ENCODE measurements at regions not wholly inside any gene's neighbourhood (a gene's known extent, or its start where the extent isn't known, plus 50 kb on each side); places are given as distances from the start of the nearest gene placed in this dataset.

- TF ChIP-seq CTCF (IDR thresholded peaks at IDR 0.05) (no peak), POLR2A (IDR thresholded peaks at IDR 0.05; ENCODE audit: low read depth) (no peak), POLR2AphosphoS5 (IDR thresholded peaks at IDR 0.05) (no peak), EP300 (IDR thresholded peaks at IDR 0.05) (no peak)
- WGBS, result 91% methylated on average over 5 of the region's 5 CpGs
- H3K4me3 ChIP-seq, result no peak overlapping the region
- no peak overlapping the region for H3K27ac ChIP-seq (replicated peaks in 1 of 4)
- H3K9me3 ChIP-seq, result no peaks in the 10 kb centered on the region
- peaks cover 0 to 7% (median 0%) of the 10 kb centered on the region in 4 donors for H3K27me3 ChIP-seq
- H3K36me3 ChIP-seq, result no peaks in the 10 kb centered on the region
- DNase-seq (ENCODE audit: extremely low spot score), result peak; percentile 74
- peaks cover 0 to 9% (median 0%) of the 10 kb centered on the region in 4 donors for H3K4me1 ChIP-seq
- intact Hi-C loops (cut with DNase I), result no loop called here
Measured at GRCh38 chr5:77832166-77832770, 56.1 kb upstream of the TBCA start.

- 74% methylated on average over 3 of the region's 3 CpGs for WGBS
- no peak overlapping the region for H3K4me3 ChIP-seq
- H3K9me3 ChIP-seq, result no peaks in the 10 kb centered on the region
- no peaks in the 10 kb centered on the region for H3K36me3 ChIP-seq
- intact Hi-C loops (cut with DNase I), result no loop called here
- H3K27ac ChIP-seq (replicated peaks in 1 of 4), result no peak overlapping the region
- H3K27me3 ChIP-seq, result peaks cover 0 to 7% (median 0%) of the 10 kb centered on the region in 4 donors
- TF ChIP-seq CTCF (IDR thresholded peaks at IDR 0.05) (peak in 1 of 3 experiments; percentile 3), POLR2AphosphoS5 (IDR thresholded peaks at IDR 0.05) (no peak)
- DNase-seq (ENCODE audit: extremely low spot score), result no peak
- peaks cover 0 to 6% (median 0%) of the 10 kb centered on the region in 4 donors for H3K4me1 ChIP-seq
Measured at GRCh38 chr5:77828445-77828844, 52.3 kb upstream of the TBCA start.
